GM12878 (cell line): ENCODE measurements at regions not wholly inside any gene's neighbourhood (a gene's known extent, or its start where the extent isn't known, plus 50 kb on each side); places are given as distances from the start of the nearest gene placed in this dataset.

Source experiments
- ATAC-seq: fragments of 200-7000 bp; cut with Tn5 transposase; 3 replicates; pipeline ENCODE4 v1.9.1; 2020; ENCODE audit warnings: mild to moderate bottlenecking, moderate library complexity
- BruUV-seq: library from RNA; stranded (reverse); fragments of 400-500 nt; replicated peaks from 2 replicates; lab custom pipeline; 2021; lab: Mats Ljungman, UMichigan
- CTCF ChIA-PET: fragments of 300-600 bp; sonication (Branson Sonifier 250); formaldehyde crosslinking; extraction: SDS; loops from one replicate; lab custom pipeline; 2021; ENCODE audit warnings: inconsistent platforms; lab: Yijun Ruan, JAX
- POLR2A ChIA-PET: fragments of 350-600 bp; formaldehyde crosslinking; extraction: SDS; loops from one replicate; lab custom pipeline; 2021; ENCODE audit warnings: inconsistent platforms; lab: Charles Lee
- RAD21 ChIA-PET: fragments of 300-600 bp; sonication (Branson Sonifier 250); formaldehyde crosslinking; loops from one replicate; lab custom pipeline; 2023; ENCODE audit warnings: antibody characterized with exemption; ENCODE audit not compliant: unreplicated experiment; lab: Charles Lee
- SMC1A ChIA-PET: fragments of 300-600 bp; sonication (Branson Sonifier 250); formaldehyde crosslinking; loops from one replicate; lab custom pipeline; 2023; ENCODE audit not compliant: unreplicated experiment, uncharacterized antibody; lab: Charles Lee
- DNase-seq: peaks from one replicate; pipeline ENCODE4 v3.0.0-alpha.2; 2011; ENCODE audit warnings: low read depth, low spot score
- FAIRE-seq: peaks from 3 replicates; lab custom pipeline; 2011; peaks lifted over from hg19 to GRCh38; lab: Jason Lieb, UNC
- H2AFZ ChIP-seq: 2 replicates; pipeline ENCODE4 v1.6.0; 2011; ENCODE audit warnings: low read depth, low read length, control low read depth; ENCODE audit not compliant: control insufficient read depth
- H3K27ac ChIP-seq: 2 replicates; pipeline ENCODE4 v1.5.1; 2011; ENCODE audit warnings: control low read depth; ENCODE audit not compliant: control insufficient read depth, insufficient read depth
- H3K27me3 ChIP-seq, 2 experiments: replicated peaks in 1 of 2; 2 replicates each; pipeline versions ENCODE4 v1.6.0 to v1.6.1; 2011; ENCODE audit warnings: low read length in 1 of 2; ENCODE audit not compliant: control insufficient read depth in 2 of 2, insufficient read depth in 2 of 2
- H3K36me3 ChIP-seq, 2 experiments: 2 replicates each; pipeline ENCODE4 v1.5.1; 2011; ENCODE audit warnings: low read length in 1 of 2; ENCODE audit not compliant: control insufficient read depth in 2 of 2, insufficient read depth in 2 of 2
- H3K4me1 ChIP-seq: 2 replicates; pipeline ENCODE4 v1.6.1; 2011; ENCODE audit warnings: mild to moderate bottlenecking, low read length, moderate library complexity, mixed read lengths; ENCODE audit not compliant: control insufficient read depth, insufficient read depth
- H3K4me2 ChIP-seq: 2 replicates; pipeline ENCODE4 v1.6.0; 2011; ENCODE audit warnings: control low read depth; ENCODE audit not compliant: control insufficient read depth, insufficient read depth
- H3K4me3 ChIP-seq: fragments of 200-600 bp; sonication (generic); 2 replicates; pipeline ENCODE4 v1.5.1; 2016
- H3K79me2 ChIP-seq: 2 replicates; pipeline ENCODE4 v1.6.0; 2011; ENCODE audit warnings: low read length; ENCODE audit not compliant: control insufficient read depth, insufficient read depth
- H3K9ac ChIP-seq: 2 replicates; pipeline ENCODE4 v1.8.0; 2011; ENCODE audit warnings: low read length, control low read depth, mixed read lengths; ENCODE audit not compliant: control insufficient read depth, insufficient read depth
- H3K9me3 ChIP-seq: replicated peaks from 3 replicates; pipeline ENCODE4 v1.5.1; 2011; ENCODE audit warnings: mild to moderate bottlenecking, low read length; ENCODE audit not compliant: control insufficient read depth, insufficient read depth
- H4K20me1 ChIP-seq: 2 replicates; pipeline ENCODE4 v1.6.0; 2011; ENCODE audit not compliant: control insufficient read depth, insufficient read depth
- BACH1 ChIP-seq: fragments of 450-650 bp; IDR thresholded peaks from 2 replicates; pipeline ENCODE4 v1.6.1; 2017; ENCODE audit warnings: mild to moderate bottlenecking, borderline replicate concordance
- CBX5 ChIP-seq: sonication (generic); IDR thresholded peaks from 2 replicates; pipeline ENCODE4 v1.6.1; 2016; ENCODE audit warnings: low read depth, moderate library complexity, mild to moderate bottlenecking, inconsistent platforms
- JUND ChIP-seq: IDR thresholded peaks from 2 replicates; pipeline ENCODE4 v1.6.1; 2012; ENCODE audit warnings: low read depth, mild to moderate bottlenecking, low read length, improper control_type of control experiment, moderate library complexity
- SMC3 ChIP-seq: IDR thresholded peaks from 2 replicates; pipeline ENCODE4 v1.6.1; 2011; ENCODE audit warnings: low read length, improper control_type of control experiment, borderline replicate concordance
- SRF ChIP-seq, 2 experiments: IDR thresholded peaks; 2 replicates each; pipeline ENCODE4 v1.6.1; 2011; ENCODE audit warnings: low read depth in 2 of 2, low read length in 2 of 2, mild to moderate bottlenecking in 1 of 2, moderate library complexity in 1 of 2
- TAF1 ChIP-seq: IDR thresholded peaks from 2 replicates; pipeline ENCODE4 v1.6.1; 2011; ENCODE audit warnings: mild to moderate bottlenecking, low read depth, low read length, borderline replicate concordance
- WRNIP1 ChIP-seq: IDR thresholded peaks from 2 replicates; pipeline ENCODE4 v1.6.1; 2011; ENCODE audit warnings: low read depth, low read length, improper control_type of control experiment, borderline replicate concordance
- YBX1 ChIP-seq: fragments of 450-650 bp; IDR thresholded peaks from 2 replicates; pipeline ENCODE4 v1.6.1; 2016; ENCODE audit warnings: antibody characterized with exemption
- whole genome bisulfite sequencing: methylation state at CpG from one replicate; pipeline ENCODE4 v1.1.6; 2016; ENCODE audit warnings: low lambda C conversion rate; ENCODE audit not compliant: insufficient replicate concordance, insufficient coverage; ENCODE audit errors: missing lambda C conversion rate; 5-methylcytosine and 5-hydroxymethylcytosine counted together
- in situ Hi-C: fragments of 300-500 bp; cut with MboI; formaldehyde crosslinking; loops from 9 replicates; pipeline ENCODE4 v1.14.3; 2018; ENCODE audit warnings: mixed read lengths
- intact Hi-C: fragments of 100-400 bp; cut with micrococcal nuclease; formaldehyde crosslinking; loops from one replicate; pipeline ENCODE4 v1.14.2; 2022; ENCODE audit not compliant: unreplicated experiment
- TF ChIP-seq, protein P1 (sequence below): IDR thresholded peaks from 2 replicates; pipeline ENCODE4 v1.6.1; 2011; ENCODE audit warnings: mild to moderate bottlenecking, low read depth, low read length, moderate library complexity; ENCODE audit not compliant: insufficient replicate concordance

DNA sequence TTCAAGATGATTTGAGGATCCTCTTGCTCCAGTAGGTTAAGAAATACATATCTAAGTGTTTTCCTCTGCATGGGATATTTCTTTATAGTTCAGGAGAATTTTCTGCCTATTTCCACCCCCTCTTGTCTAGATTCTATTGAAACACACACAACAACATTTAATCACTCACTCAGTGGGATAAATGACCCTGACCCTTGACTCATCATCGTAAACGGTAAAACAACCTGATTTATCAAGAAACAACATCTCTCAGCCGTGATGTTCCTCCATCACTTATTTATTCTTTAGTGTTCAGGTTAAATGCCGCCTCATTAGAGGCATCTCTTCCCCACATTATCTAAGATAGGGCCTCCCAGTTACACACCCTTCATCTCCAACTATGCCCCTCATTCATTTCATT lies 208.7 kb upstream of the FMN2 start:
- H3K36me3 ChIP-seq: no peaks in the 10 kb centered on the region
- no peak overlapping the region for H3K9ac ChIP-seq
- no peaks in the 10 kb centered on the region for H3K4me1 ChIP-seq
- CTCF ChIA-PET: interaction anchor here (0.5 kb wide), 1 partner anchor 70 kb away, joined by 4 read pairs; no protein-coding TSS in a partner anchor
- no peak overlapping the region for H3K4me2 ChIP-seq
- H4K20me1 ChIP-seq: no peaks in the 10 kb centered on the region
- intact Hi-C loops (no loop called here), in situ Hi-C loops (no loop called here)
- POLR2A ChIA-PET: no interaction called here
- SMC1A ChIA-PET: no interaction called here
- no peaks in the 10 kb centered on the region for H3K79me2 ChIP-seq
- no TSS peak for BruUV-seq
- H3K27me3 ChIP-seq: no peaks in the 10 kb centered on the region
- no peak for DNase-seq
- WGBS: 34% methylated on average over 4 of the region's 4 CpGs
- H3K9me3 ChIP-seq: no peaks in the 10 kb centered on the region
- TF ChIP-seq, protein P1, sequence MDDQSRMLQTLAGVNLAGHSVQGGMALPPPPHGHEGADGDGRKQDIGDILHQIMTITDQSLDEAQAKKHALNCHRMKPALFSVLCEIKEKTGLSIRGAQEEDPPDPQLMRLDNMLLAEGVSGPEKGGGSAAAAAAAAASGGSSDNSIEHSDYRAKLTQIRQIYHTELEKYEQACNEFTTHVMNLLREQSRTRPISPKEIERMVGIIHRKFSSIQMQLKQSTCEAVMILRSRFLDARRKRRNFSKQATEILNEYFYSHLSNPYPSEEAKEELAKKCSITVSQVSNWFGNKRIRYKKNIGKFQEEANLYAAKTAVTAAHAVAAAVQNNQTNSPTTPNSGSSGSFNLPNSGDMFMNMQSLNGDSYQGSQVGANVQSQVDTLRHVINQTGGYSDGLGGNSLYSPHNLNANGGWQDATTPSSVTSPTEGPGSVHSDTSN: no peak
- TF ChIP-seq SMC3 (no peak), TAF1 (no peak), WRNIP1 (no peak), CBX5 (no peak), YBX1 (no peak), BACH1 (no peak), JUND (no peak), SRF (IDR thresholded peaks at IDR 0.05; ENCODE audit: low read depth in 2 of 2, low read length in 2 of 2) (no peak)
- H3K4me3 ChIP-seq: no peak overlapping the region
- ATAC-seq: no peak
- no peak overlapping the region for H3K27ac ChIP-seq
- no peak for FAIRE-seq
- RAD21 ChIA-PET: no interaction called here
- H2AFZ ChIP-seq: no peak overlapping the region
